GM20431 (cell line): ENCODE measurements at regions not wholly inside any gene's neighbourhood (a gene's known extent, or its start where the extent isn't known, plus 50 kb on each side); places are given as distances from the start of the nearest gene placed in this dataset.
"Not testable (repeated sequence)": the region's sequence is repeated elsewhere in the genome, so short reads cannot be mapped to it uniquely, and the experiment has no call there.

Source experiments
- in situ Hi-C: fragments of 300-500 bp; cut with MseI, MboI; formaldehyde crosslinking; loops from one replicate; pipeline ENCODE4 v1.15.0; 2020; ENCODE audit warnings: low sequenced_read_pairs; ENCODE audit not compliant: unreplicated experiment

GRCh38 chr5:42989190-42989589 is 50.9 kb downstream of the ANXA2R start:
- in situ Hi-C loops, result no loop called here

GRCh38 chr5:42988568-42988967 is 51.6 kb downstream of the ANXA2R start:
- in situ Hi-C loops, result no loop called here

- in situ Hi-C loops, result no loop called here
These were observed 54.7 kb downstream of the ANXA2R start for GRCh38 chr5:42985129-42986037.

- in situ Hi-C loops, result no loop called here
These were observed 55.8 kb downstream of the ANXA2R start for GRCh38 chr5:42984307-42984706.

GRCh38 chr5:42982107-42982622 is 58.0 kb downstream of the ANXA2R start:
- in situ Hi-C loops, result no loop called here

GRCh38 chr5:42981417-42982106 is 58.6 kb downstream of the ANXA2R start:
- in situ Hi-C loops, result not testable (repeated sequence)

GRCh38 chr5:42981015-42981414 is 59.1 kb downstream of the ANXA2R start:
- in situ Hi-C loops, result not testable (repeated sequence)

- in situ Hi-C loops, result not testable (repeated sequence)
These were observed 59.7 kb downstream of the ANXA2R start for GRCh38 chr5:42980391-42980790.

GRCh38 chr5:42979242-42979641 is 60.9 kb downstream of the ANXA2R start:
- in situ Hi-C loops, result not testable (repeated sequence)

- in situ Hi-C loops, result no loop called here
These were observed 65.6 kb downstream of the ANXA2R start for GRCh38 chr5:42974536-42974935.

DNA sequence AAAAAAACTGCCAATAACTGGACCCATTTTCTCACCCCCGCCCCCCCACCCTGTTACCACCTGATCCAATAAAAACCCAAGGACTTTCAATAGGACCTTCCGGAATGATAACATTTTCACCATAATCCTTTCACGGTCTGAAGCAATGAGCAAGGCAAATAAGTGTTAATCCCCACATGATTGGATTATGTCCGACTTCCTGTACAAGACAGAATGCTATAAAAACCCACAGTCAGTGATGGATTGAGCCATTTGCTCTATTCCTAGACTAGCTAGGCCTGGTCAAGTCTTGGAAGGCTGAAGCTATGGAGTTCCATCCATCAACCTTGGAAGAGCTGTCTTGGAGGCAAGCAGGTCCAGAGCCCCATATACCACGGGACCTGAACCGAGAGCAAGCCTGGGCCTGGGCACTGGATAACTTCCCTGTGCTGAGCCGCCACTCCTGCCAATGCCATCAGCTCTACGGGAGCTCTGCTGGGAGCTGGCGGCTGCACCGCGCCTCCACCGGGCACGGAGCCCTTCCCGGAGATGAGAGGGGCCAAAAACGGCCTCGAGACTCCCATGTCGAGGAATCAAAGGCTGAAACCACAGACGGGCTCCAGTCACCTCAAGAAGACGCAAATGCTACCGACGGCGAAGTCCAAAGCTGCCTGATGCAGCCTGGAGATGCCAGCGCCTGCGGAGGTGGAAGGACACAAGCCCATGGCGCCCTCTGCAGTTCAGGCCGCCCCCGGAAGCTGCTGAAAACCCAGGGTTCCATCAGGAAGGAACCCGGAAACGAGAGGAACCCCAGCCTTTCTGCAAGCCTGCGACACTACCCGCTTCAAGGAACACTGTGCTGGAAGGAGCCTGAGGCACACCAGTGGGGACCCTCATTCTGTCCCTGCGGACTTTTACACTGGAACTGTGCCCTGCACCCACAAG is 69.2 kb downstream of the ANXA2R start:
- in situ Hi-C loops, result no loop called here

DNA sequence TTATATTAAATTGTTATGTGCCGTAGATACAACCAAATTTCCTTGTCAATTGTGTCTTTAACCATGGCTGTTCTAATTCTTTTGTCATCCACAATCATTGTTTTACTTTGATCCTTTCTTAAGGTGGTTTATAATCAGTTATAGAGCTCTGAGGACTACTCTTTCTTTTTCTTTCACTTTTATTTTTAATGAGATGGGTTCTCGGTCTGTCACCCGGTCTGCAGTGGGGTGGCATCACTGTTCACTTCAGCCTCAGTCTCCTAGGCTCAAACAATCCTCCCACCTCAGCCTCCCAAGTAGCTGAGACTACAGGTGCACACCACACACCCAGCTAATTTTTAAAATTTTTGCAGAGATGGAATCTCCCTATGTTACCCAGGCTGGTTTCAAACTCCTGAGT is 74.2 kb downstream of the ANXA2R start:
- in situ Hi-C loops, result no loop called here

DNA sequence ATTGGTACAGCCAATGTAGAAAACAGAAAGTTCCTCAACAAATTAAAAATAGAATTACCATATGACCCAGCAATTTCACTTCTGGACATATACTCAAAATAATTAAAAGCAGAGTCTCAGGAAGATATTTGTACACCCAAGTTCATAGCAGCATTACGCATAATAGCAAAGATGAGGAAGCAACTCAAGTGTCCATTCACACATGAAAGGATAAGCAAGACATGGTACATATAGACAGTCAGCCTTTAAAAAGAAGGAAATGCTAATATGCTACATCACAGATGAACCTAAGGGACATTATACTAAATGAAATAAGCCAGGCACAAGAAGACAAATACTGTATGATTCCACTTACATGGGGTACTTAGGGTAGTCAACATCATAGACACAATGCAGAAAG is 76.7 kb downstream of the ANXA2R start:
- in situ Hi-C loops, result no loop called here

- in situ Hi-C loops, result no loop called here
These were observed 78.0 kb downstream of the ANXA2R start for GRCh38 chr5:42962124-42962523.

DNA sequence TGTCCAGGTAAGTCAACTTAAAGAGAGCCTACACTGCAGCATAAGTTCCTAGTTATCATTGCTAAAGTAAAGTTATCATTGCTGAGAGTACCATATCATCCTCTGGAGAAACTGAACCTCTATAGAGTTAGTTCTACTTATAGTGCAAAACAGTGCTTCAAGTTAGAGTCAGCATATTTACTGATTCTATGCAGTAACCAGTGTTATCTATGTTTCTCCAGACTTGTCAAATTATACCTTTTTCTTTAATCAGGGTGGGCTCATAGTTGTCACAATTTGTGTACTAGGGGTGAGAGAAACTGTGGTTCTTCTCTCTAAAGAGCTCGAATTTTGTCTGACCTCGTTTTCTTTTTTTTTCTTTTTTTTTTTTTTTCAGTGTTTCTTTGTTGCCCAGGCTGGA is 79.6 kb downstream of the ANXA2R start:
- in situ Hi-C loops, result no loop called here

- in situ Hi-C loops, result no loop called here
These were observed 83.6 kb downstream of the ANXA2R start for GRCh38 chr5:42956551-42956950.

DNA sequence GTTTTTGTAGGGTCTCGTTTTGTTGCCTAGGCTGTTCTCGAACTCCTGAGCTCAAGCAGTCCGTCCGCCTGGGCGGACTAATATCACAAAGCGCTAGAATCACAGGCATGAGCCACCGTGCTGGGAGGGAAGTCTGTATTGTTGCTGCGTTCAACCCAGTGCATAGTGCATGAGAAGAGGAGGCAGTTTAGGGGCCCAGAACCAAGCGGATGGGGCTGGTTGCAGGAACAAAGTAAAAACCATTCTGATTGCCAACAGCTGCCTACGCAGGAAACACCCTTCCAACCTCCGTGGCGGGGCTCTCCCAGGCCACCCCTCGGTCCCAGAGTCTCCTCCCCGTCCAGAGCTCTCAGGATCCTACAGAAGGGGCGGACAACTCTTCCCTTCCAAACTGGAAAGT is 87.1 kb downstream of the ANXA2R start:
- in situ Hi-C loops, result no loop called here

- in situ Hi-C loops, result no loop called here
These were observed 87.5 kb downstream of the ANXA2R start for GRCh38 chr5:42952578-42952974.

DNA sequence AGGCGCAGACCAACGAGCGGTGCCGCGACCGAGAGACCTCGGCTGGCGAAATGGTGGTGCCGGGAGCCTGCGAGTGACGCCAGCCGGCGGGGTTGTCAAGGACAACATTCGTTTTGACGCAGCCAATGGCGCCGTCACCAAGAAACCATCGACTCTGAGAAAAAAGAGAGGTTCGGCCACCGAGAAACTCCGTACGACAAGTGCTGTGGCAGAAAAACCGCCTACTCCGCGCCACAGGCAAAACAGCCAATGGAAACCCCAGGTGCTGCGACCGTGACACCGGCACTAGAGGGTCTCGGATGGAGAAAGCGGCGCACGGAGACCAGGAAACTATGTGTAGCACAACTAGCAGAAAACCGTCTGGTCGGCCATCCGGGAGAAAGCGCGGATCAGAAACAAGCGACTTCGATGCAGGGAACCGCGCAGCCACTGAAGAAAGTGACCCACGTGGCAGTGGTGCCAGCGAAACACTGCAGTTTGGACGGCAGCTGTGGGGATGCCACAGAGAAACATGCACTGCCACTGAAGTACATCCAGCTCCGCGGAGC is 88.8 kb downstream of the ANXA2R start:
- in situ Hi-C loops, result no loop called here
